Glutamatergic neuron (in vitro differentiated cells): ENCODE measurements at regions not wholly inside any gene's neighbourhood (a gene's known extent, or its start where the extent isn't known, plus 50 kb on each side); places are given as distances from the start of the nearest gene placed in this dataset.

ENCODE experiments used
- DNase-seq: peaks from one replicate; pipeline ENCODE4 v3.0.0; 2022
- H3K27ac Mint-ChIP-seq: one replicate; pipeline ENCODE4 v1.8.0; 2020; ENCODE audit warnings: mild to moderate bottlenecking, mixed read lengths, inconsistent platforms; ENCODE audit not compliant: unreplicated experiment
- H3K27me3 Mint-ChIP-seq: one replicate; pipeline ENCODE4 v1.8.0; 2020; ENCODE audit warnings: mild to moderate bottlenecking, moderate library complexity, mixed read lengths, inconsistent platforms; ENCODE audit not compliant: unreplicated experiment
- H3K36me3 Mint-ChIP-seq: one replicate; pipeline ENCODE4 v1.8.0; 2020; ENCODE audit warnings: mild to moderate bottlenecking, mixed read lengths, inconsistent platforms; ENCODE audit not compliant: unreplicated experiment
- H3K4me1 Mint-ChIP-seq: one replicate; pipeline ENCODE4 v1.8.0; 2020; ENCODE audit warnings: mild to moderate bottlenecking, low read depth, mixed read lengths, inconsistent platforms; ENCODE audit not compliant: unreplicated experiment
- H3K4me3 Mint-ChIP-seq: one replicate; pipeline ENCODE4 v1.8.0; 2020; ENCODE audit warnings: mild to moderate bottlenecking, mixed read lengths, inconsistent platforms; ENCODE audit not compliant: unreplicated experiment
- H3K9me3 Mint-ChIP-seq: one replicate; pipeline ENCODE4 v1.8.0; 2020; ENCODE audit warnings: mild to moderate bottlenecking, moderate library complexity, mixed read lengths, inconsistent platforms; ENCODE audit not compliant: unreplicated experiment
- CTCF ChIP-seq: fragments of 200-600 bp; sonication (generic); IDR thresholded peaks from one replicate; pipeline ENCODE4 v1.5.0; 2021; ENCODE audit not compliant: partially characterized antibody, unreplicated experiment

- Mint-ChIP-seq H3K4me1 (peaks cover 64% of the 10 kb centered on the region), H3K27ac (peak overlapping the region; percentile 92), H3K4me3 (peak overlapping the region; percentile 65), H3K9me3 (peaks cover 24% of the 10 kb centered on the region), H3K36me3 (no peaks in the 10 kb centered on the region), H3K27me3 (peaks cover 13% of the 10 kb centered on the region)
- TF ChIP-seq CTCF: no peak
- DNase-seq: no peak
These were observed 242.2 kb downstream of the ENGASE start for GRCh38 chr17:79316805-79317204.

GRCh38 chr17:79315358-79316105 lies 240.9 kb downstream of the ENGASE start:
- Mint-ChIP-seq H3K4me1 (peaks cover 67% of the 10 kb centered on the region), H3K27me3 (peaks cover 14% of the 10 kb centered on the region), H3K9me3 (peaks cover 20% of the 10 kb centered on the region), H3K27ac (peak overlapping the region; percentile 59), H3K4me3 (peak overlapping the region; percentile 57), H3K36me3 (no peaks in the 10 kb centered on the region)
- no peak for TF ChIP-seq CTCF
- no peak for DNase-seq

GRCh38 chr17:79314617-79315357 lies 240.2 kb downstream of the ENGASE start:
- peaks cover 63% of the 10 kb centered on the region for H3K4me1 Mint-ChIP-seq
- no peaks in the 10 kb centered on the region for H3K36me3 Mint-ChIP-seq
- H3K27me3 Mint-ChIP-seq: peaks cover 17% of the 10 kb centered on the region
- H3K27ac Mint-ChIP-seq: peak overlapping the region; percentile 64
- H3K9me3 Mint-ChIP-seq: peaks cover 19% of the 10 kb centered on the region
- peak overlapping the region; percentile 55 for H3K4me3 Mint-ChIP-seq
- DNase-seq: no peak
- no peak for TF ChIP-seq CTCF

GRCh38 chr17:79311373-79311772 lies 236.7 kb downstream of the ENGASE start:
- H3K4me3 Mint-ChIP-seq: no peak overlapping the region
- H3K9me3 Mint-ChIP-seq: peaks cover 17% of the 10 kb centered on the region
- H3K27me3 Mint-ChIP-seq: peaks cover 24% of the 10 kb centered on the region
- peaks cover 47% of the 10 kb centered on the region for H3K4me1 Mint-ChIP-seq
- DNase-seq: no peak
- no peaks in the 10 kb centered on the region for H3K36me3 Mint-ChIP-seq
- peak overlapping the region; percentile 33 for H3K27ac Mint-ChIP-seq
- no peak for TF ChIP-seq CTCF
